ENCODE measurements at regions not wholly inside any gene's neighbourhood (a gene's known extent, or its start where the extent isn't known, plus 50 kb on each side); places are given as distances from the start of the nearest gene placed in this dataset.
"Not testable (repeated sequence)": the region's sequence is repeated elsewhere in the genome, so short reads cannot be mapped to it uniquely, and the experiment has no call there.

GRCh38 chr3:86887876-86888275 lies 103.1 kb downstream of the VGLL3 start:
- no peaks in the 10 kb centered on the region for H3K27me3 ChIP-seq
- H4K20me1 ChIP-seq: no peaks in the 10 kb centered on the region
- H3K4me2 ChIP-seq: no peak overlapping the region
- H3K9me3 ChIP-seq (replicated peaks in 1 of 11): no peaks in the 10 kb centered on the region
- no peaks in the 10 kb centered on the region for H3K36me3 ChIP-seq
- H3K9ac ChIP-seq: no peak overlapping the region
- H3K4me3 ChIP-seq: no peak overlapping the region
- H3K27ac ChIP-seq: no peak overlapping the region
- no peak for TF ChIP-seq Cebpa-rat (IDR thresholded peaks at IDR 0.05)
- no peaks in the 10 kb centered on the region for H3K4me1 ChIP-seq

GRCh38 chr3:86880066-86880465 lies 110.9 kb downstream of the VGLL3 start:
- H3K36me3 ChIP-seq: no peaks in the 10 kb centered on the region
- no peak for TF ChIP-seq Cebpa-rat (IDR thresholded peaks at IDR 0.05)
- no peaks in the 10 kb centered on the region for H3K9me3 ChIP-seq (replicated peaks in 1 of 11)
- no peak overlapping the region for H3K27ac ChIP-seq
- no peaks in the 10 kb centered on the region for H3K4me1 ChIP-seq
- no peak overlapping the region for H3K9ac ChIP-seq
- H3K4me2 ChIP-seq: no peak overlapping the region
- no peak overlapping the region for H3K4me3 ChIP-seq
- no peaks in the 10 kb centered on the region for H3K27me3 ChIP-seq
- no peaks in the 10 kb centered on the region; a peak in 1 of 22 replicates for H4K20me1 ChIP-seq

GRCh38 chr3:86876504-86877181 lies 114.3 kb downstream of the VGLL3 start:
- not testable (repeated sequence) for H4K20me1 ChIP-seq; H3K4me1 ChIP-seq; H3K9ac ChIP-seq; H3K4me2 ChIP-seq; H3K27me3 ChIP-seq; H3K4me3 ChIP-seq; H3K27ac ChIP-seq; H3K36me3 ChIP-seq; H3K9me3 ChIP-seq (replicated peaks in 1 of 11)

GRCh38 chr3:86874790-86875189 lies 116.2 kb downstream of the VGLL3 start:
- H3K27me3 ChIP-seq; H3K9me3 ChIP-seq (replicated peaks in 1 of 11); H3K36me3 ChIP-seq; H3K4me3 ChIP-seq; H3K4me1 ChIP-seq; H3K9ac ChIP-seq; H4K20me1 ChIP-seq; H3K4me2 ChIP-seq; H3K27ac ChIP-seq: not testable (repeated sequence)

- Histone ChIP-seq H3K9me3 (replicated peaks in 1 of 11) (no peaks in the 10 kb centered on the region), H3K27me3 (no peaks in the 10 kb centered on the region), H4K20me1 (no peaks in the 10 kb centered on the region), H3K4me3 (no peak overlapping the region), H3K27ac (no peak overlapping the region), H3K9ac (no peak overlapping the region), H3K36me3 (no peaks in the 10 kb centered on the region), H3K4me1 (no peaks in the 10 kb centered on the region), H3K4me2 (no peak overlapping the region)
- no peak for TF ChIP-seq Cebpa-rat (IDR thresholded peaks at IDR 0.05)
Observed at GRCh38 chr3:86869566-86869965, 121.4 kb downstream of the VGLL3 start.

- H3K9ac ChIP-seq: no peak overlapping the region
- H3K4me1 ChIP-seq: no peaks in the 10 kb centered on the region
- peaks cover 0 to 12% (median 2%) of the 10 kb centered on the region in 11 experiments; a peak in 9 of 22 replicates for H3K9me3 ChIP-seq (replicated peaks in 1 of 11)
- H3K4me3 ChIP-seq: no peak overlapping the region
- H3K27me3 ChIP-seq: no peaks in the 10 kb centered on the region
- no peaks in the 10 kb centered on the region for H4K20me1 ChIP-seq
- TF ChIP-seq Cebpa-rat (IDR thresholded peaks at IDR 0.05): no peak
- H3K4me2 ChIP-seq: no peak overlapping the region
- H3K36me3 ChIP-seq: no peaks in the 10 kb centered on the region
- H3K27ac ChIP-seq: no peak overlapping the region
Observed at GRCh38 chr3:86867982-86868381, 123.0 kb downstream of the VGLL3 start.

- no peaks in the 10 kb centered on the region for H3K4me1 ChIP-seq
Observed at GRCh38 chr3:86865506-86865905, 125.4 kb downstream of the VGLL3 start.

GRCh38 chr3:86856711-86857110 lies 134.2 kb downstream of the VGLL3 start:
- H3K27ac ChIP-seq: no peak overlapping the region
- no peak for TF ChIP-seq Cebpa-rat (IDR thresholded peaks at IDR 0.05)
- no peaks in the 10 kb centered on the region for H3K27me3 ChIP-seq
- H3K4me1 ChIP-seq: no peaks in the 10 kb centered on the region
- no peaks in the 10 kb centered on the region for H3K36me3 ChIP-seq
- H3K4me2 ChIP-seq: no peak overlapping the region
- no peak overlapping the region for H3K9ac ChIP-seq
- H3K4me3 ChIP-seq: no peak overlapping the region
- H4K20me1 ChIP-seq: no peaks in the 10 kb centered on the region
- H3K9me3 ChIP-seq (replicated peaks in 1 of 11): no peaks in the 10 kb centered on the region

More at GRCh38 chr3:86865506-86865905, 125.4 kb downstream of the VGLL3 start:
- no peaks in the 10 kb centered on the region for H3K36me3 ChIP-seq
- H3K27me3 ChIP-seq: no peaks in the 10 kb centered on the region
- H3K4me3 ChIP-seq: no peak overlapping the region
- H3K27ac ChIP-seq: no peak overlapping the region
- no peak overlapping the region for H3K9ac ChIP-seq
- no peaks in the 10 kb centered on the region for H4K20me1 ChIP-seq
- no peak for TF ChIP-seq Cebpa-rat (IDR thresholded peaks at IDR 0.05)
- no peak overlapping the region for H3K4me2 ChIP-seq
- H3K9me3 ChIP-seq (replicated peaks in 1 of 11): peaks cover 0 to 17% (median 6%) of the 10 kb centered on the region in 11 experiments; a peak in 9 of 22 replicates

- Histone ChIP-seq H3K9me3 (replicated peaks in 1 of 11) (peaks cover 0 to 11% (median 0%) of the 10 kb centered on the region in 11 experiments; a peak in 2 of 22 replicates), H3K4me1 (no peaks in the 10 kb centered on the region), H3K9ac (no peak overlapping the region), H3K4me3 (no peak overlapping the region), H3K4me2 (no peak overlapping the region), H3K27ac (no peak overlapping the region), H3K36me3 (no peaks in the 10 kb centered on the region), H3K27me3 (no peaks in the 10 kb centered on the region), H4K20me1 (no peaks in the 10 kb centered on the region)
- TF ChIP-seq Cebpa-rat (IDR thresholded peaks at IDR 0.05): no peak
Observed at GRCh38 chr3:86849991-86850390, 141.0 kb downstream of the VGLL3 start.

GRCh38 chr3:86845726-86846125 lies 145.2 kb downstream of the VGLL3 start:
- Histone ChIP-seq H3K9ac (no peak overlapping the region), H4K20me1 (no peaks in the 10 kb centered on the region), H3K4me2 (no peak overlapping the region), H3K4me1 (no peaks in the 10 kb centered on the region), H3K9me3 (replicated peaks in 1 of 11) (peaks cover 0 to 4% (median 0%) of the 10 kb centered on the region in 11 experiments; a peak in 2 of 22 replicates), H3K4me3 (no peak overlapping the region), H3K36me3 (no peaks in the 10 kb centered on the region), H3K27ac (no peak overlapping the region), H3K27me3 (no peaks in the 10 kb centered on the region)
- no peak for TF ChIP-seq Cebpa-rat (IDR thresholded peaks at IDR 0.05)

Data from BLaER1 treated with 17β-estradiol and CSF1 and Interleukin-3, amounts not matched to agents 10 nM and 100 nM (cell line).